KMS-11 (cell line): ENCODE measurements at regions not wholly inside any gene's neighbourhood (a gene's known extent, or its start where the extent isn't known, plus 50 kb on each side); places are given as distances from the start of the nearest gene placed in this dataset.

Experiments used
- H2AFZ ChIP-seq: fragments of 200-600 bp; sonication (generic); 2 replicates; pipeline ENCODE4 v1.6.1; 2016; ENCODE audit warnings: antibody characterized with exemption, mixed run types, low read depth
- H3K27ac ChIP-seq: fragments of 200-600 bp; sonication (generic); 2 replicates; pipeline ENCODE4 v1.6.1; 2016; ENCODE audit warnings: mild to moderate bottlenecking, mixed run types
- H3K27me3 ChIP-seq: fragments of 200-600 bp; sonication (generic); 2 replicates; pipeline ENCODE4 v1.6.1; 2017; ENCODE audit warnings: mild to moderate bottlenecking, low read depth, mixed run types, moderate library complexity; ENCODE audit not compliant: insufficient read depth
- H3K36me3 ChIP-seq: fragments of 200-600 bp; sonication (generic); 2 replicates; pipeline ENCODE4 v1.6.1; 2017; ENCODE audit warnings: mild to moderate bottlenecking, mixed run types; ENCODE audit not compliant: insufficient read depth
- H3K4me1 ChIP-seq: fragments of 200-600 bp; sonication (generic); 2 replicates; pipeline ENCODE4 v1.6.1; 2016; ENCODE audit warnings: mild to moderate bottlenecking, low read depth, mixed run types; ENCODE audit not compliant: poor library complexity, severe bottlenecking
- H3K4me2 ChIP-seq: fragments of 200-600 bp; sonication (generic); 2 replicates; pipeline ENCODE4 v1.7.0; 2016; ENCODE audit warnings: mild to moderate bottlenecking, mixed run types
- H3K4me3 ChIP-seq: fragments of 200-600 bp; sonication (generic); IDR thresholded peaks from 2 replicates; pipeline ENCODE4 v1.6.1; 2017; ENCODE audit warnings: low read depth, low read length, mixed read lengths; ENCODE audit not compliant: insufficient read depth
- H3K79me2 ChIP-seq: fragments of 200-600 bp; sonication (generic); 2 replicates; pipeline ENCODE4 v1.6.1; 2016; ENCODE audit warnings: low read depth, mixed run types; ENCODE audit not compliant: insufficient read depth
- H3K9ac ChIP-seq: fragments of 200-600 bp; sonication (generic); 2 replicates; pipeline ENCODE4 v1.6.1; 2016; ENCODE audit warnings: mild to moderate bottlenecking, mixed run types
- H4K20me1 ChIP-seq: fragments of 200-600 bp; sonication (generic); 2 replicates; pipeline ENCODE4 v1.6.1; 2016; ENCODE audit warnings: mild to moderate bottlenecking, mixed run types; ENCODE audit not compliant: insufficient read depth
- CTCF ChIP-seq: fragments of 200-600 bp; sonication (generic); conservative IDR thresholded peaks from 2 replicates; pipeline ENCODE4 v1.6.1; 2017; ENCODE audit warnings: low read depth, mild to moderate bottlenecking, antibody characterized with exemption, low read length, moderate library complexity, mixed read lengths

GRCh38 chr5:105940181-105940580, 1730.6 kb downstream of the EFNA5 start:
- H3K36me3 ChIP-seq, result no peaks in the 10 kb centered on the region
- H2AFZ ChIP-seq, result no peak overlapping the region
- no peak for TF ChIP-seq CTCF
- H3K4me3 ChIP-seq, result no peak overlapping the region
- no peak overlapping the region for H3K27ac ChIP-seq
- H3K79me2 ChIP-seq, result no peaks in the 10 kb centered on the region
- no peaks in the 10 kb centered on the region for H4K20me1 ChIP-seq
- H3K9ac ChIP-seq, result no peak overlapping the region
- H3K4me1 ChIP-seq, result no peaks in the 10 kb centered on the region
- H3K27me3 ChIP-seq, result no peaks in the 10 kb centered on the region
- no peak overlapping the region for H3K4me2 ChIP-seq

- H3K79me2 ChIP-seq, result no peaks in the 10 kb centered on the region
- H3K27me3 ChIP-seq, result no peaks in the 10 kb centered on the region
- H3K4me3 ChIP-seq, result no peak overlapping the region
- H3K9ac ChIP-seq, result no peak overlapping the region
- no peaks in the 10 kb centered on the region for H3K36me3 ChIP-seq
- no peaks in the 10 kb centered on the region for H4K20me1 ChIP-seq
- H3K4me2 ChIP-seq, result no peak overlapping the region
- no peak for TF ChIP-seq CTCF
- no peaks in the 10 kb centered on the region for H3K4me1 ChIP-seq
- no peak overlapping the region for H2AFZ ChIP-seq
- no peak overlapping the region for H3K27ac ChIP-seq
These were observed 1736.6 kb downstream of the EFNA5 start for GRCh38 chr5:105934171-105934570.

- no peak for TF ChIP-seq CTCF
- H2AFZ ChIP-seq, result no peak overlapping the region
- no peaks in the 10 kb centered on the region for H4K20me1 ChIP-seq
- no peak overlapping the region for H3K27ac ChIP-seq
- H3K4me1 ChIP-seq, result no peaks in the 10 kb centered on the region
- no peak overlapping the region for H3K4me3 ChIP-seq
- H3K79me2 ChIP-seq, result no peaks in the 10 kb centered on the region
- no peaks in the 10 kb centered on the region for H3K36me3 ChIP-seq
- no peak overlapping the region for H3K4me2 ChIP-seq
- no peak overlapping the region for H3K9ac ChIP-seq
- H3K27me3 ChIP-seq, result no peaks in the 10 kb centered on the region
These were observed 1738.8 kb downstream of the EFNA5 start for GRCh38 chr5:105931881-105932421.

GRCh38 chr5:105929858-105930257, 1740.9 kb downstream of the EFNA5 start:
- Histone ChIP-seq H3K4me1 (no peaks in the 10 kb centered on the region), H3K27me3 (no peaks in the 10 kb centered on the region), H3K4me2 (no peak overlapping the region), H3K9ac (no peak overlapping the region), H3K27ac (no peak overlapping the region), H4K20me1 (no peaks in the 10 kb centered on the region), H3K79me2 (no peaks in the 10 kb centered on the region), H3K36me3 (no peaks in the 10 kb centered on the region), H3K4me3 (no peak overlapping the region), H2AFZ (no peak overlapping the region)
- TF ChIP-seq CTCF, result no peak

GRCh38 chr5:105924366-105924765, 1746.4 kb downstream of the EFNA5 start:
- no peak overlapping the region for H2AFZ ChIP-seq
- H3K9ac ChIP-seq, result no peak overlapping the region
- no peak for TF ChIP-seq CTCF
- no peaks in the 10 kb centered on the region for H4K20me1 ChIP-seq
- no peaks in the 10 kb centered on the region for H3K79me2 ChIP-seq
- no peaks in the 10 kb centered on the region for H3K36me3 ChIP-seq
- no peaks in the 10 kb centered on the region for H3K4me1 ChIP-seq
- no peak overlapping the region for H3K27ac ChIP-seq
- H3K4me2 ChIP-seq, result no peak overlapping the region
- no peaks in the 10 kb centered on the region for H3K27me3 ChIP-seq
- no peak overlapping the region for H3K4me3 ChIP-seq
